Suprapubic skin (tissue), 4 donors: ENCODE measurements at regions not wholly inside any gene's neighbourhood (a gene's known extent, or its start where the extent isn't known, plus 50 kb on each side); places are given as distances from the start of the nearest gene placed in this dataset.

Experiments
- DNase-seq, 2 donors: peaks; one replicate each; pipeline ENCODE4 v3.0.0-alpha.2; 2019; ENCODE audit warnings: low spot score in 2 of 2
- H3K27ac ChIP-seq: fragments of 200-600 bp; sonication (generic); one replicate; pipeline ENCODE4 v1.5.1; 2019
- H3K27me3 ChIP-seq: fragments of 200-600 bp; sonication (generic); one replicate; pipeline ENCODE4 v1.5.1; 2019
- H3K36me3 ChIP-seq: fragments of 200-600 bp; sonication (generic); one replicate; pipeline ENCODE4 v1.5.1; 2019
- H3K4me1 ChIP-seq: fragments of 200-600 bp; sonication (generic); one replicate; pipeline ENCODE4 v1.5.1; 2019
- H3K4me3 ChIP-seq: fragments of 200-600 bp; sonication (generic); one replicate; pipeline ENCODE4 v1.5.1; 2019; ENCODE audit warnings: mild to moderate bottlenecking
- H3K9me3 ChIP-seq: fragments of 200-600 bp; sonication (generic); one replicate; pipeline ENCODE4 v1.5.1; 2019
- CTCF ChIP-seq, 2 donors: fragments of 200-600 bp in 1 of 2; fragments of 450-650 bp in 1 of 2; sonication (generic) in 1 of 2; IDR thresholded peaks; one replicate each; pipeline ENCODE4 v1.5.1; 2016 to 2019; ENCODE audit warnings: antibody characterized with exemption in 2 of 2, mild to moderate bottlenecking in 1 of 2, moderate library complexity in 1 of 2
- EP300 ChIP-seq: sonication (generic); formaldehyde crosslinking; IDR thresholded peaks from one replicate; pipeline ENCODE4 v1.6.1; 2017; ENCODE audit warnings: antibody characterized with exemption
- POLR2A ChIP-seq, 2 donors: fragments of 450-650 bp; IDR thresholded peaks; one replicate each; pipeline ENCODE4 v1.6.1; 2017; ENCODE audit warnings: antibody characterized with exemption in 2 of 2, mild to moderate bottlenecking in 2 of 2, moderate library complexity in 2 of 2
- POLR2AphosphoS5 ChIP-seq, 3 donors: sonication (generic); formaldehyde crosslinking; IDR thresholded peaks; one replicate each; pipeline ENCODE4 v1.6.1; 2017; ENCODE audit warnings: antibody characterized with exemption in 3 of 3
- WGBS: methylation state at CpG from one replicate; pipeline ENCODE4 v1.1.5; 2018; 5-methylcytosine and 5-hydroxymethylcytosine counted together

GRCh38 chr7:153052206-153052605 lies 292.7 kb downstream of the ACTR3B start:
- no peak for DNase-seq
- H3K27me3 ChIP-seq, result no peaks in the 10 kb centered on the region
- no peaks in the 10 kb centered on the region for H3K36me3 ChIP-seq
- H3K27ac ChIP-seq, result no peak overlapping the region
- no peak overlapping the region for H3K4me3 ChIP-seq
- H3K4me1 ChIP-seq, result no peaks in the 10 kb centered on the region
- TF ChIP-seq CTCF (IDR thresholded peaks at IDR 0.05) (no peak), EP300 (no peak), POLR2AphosphoS5 (IDR thresholded peaks at IDR 0.05) (no peak), POLR2A (IDR thresholded peaks at IDR 0.05) (no peak)
- 69% methylated on average over 5 of the region's 5 CpGs for WGBS
- H3K9me3 ChIP-seq, result no peaks in the 10 kb centered on the region

- H3K27ac ChIP-seq, result no peak overlapping the region
- 61% methylated on average over 10 of the region's 13 CpGs for WGBS
- no peak for TF ChIP-seq POLR2A (IDR thresholded peaks at IDR 0.05)
- no peak for TF ChIP-seq POLR2AphosphoS5 (IDR thresholded peaks at IDR 0.05)
- no peak for TF ChIP-seq EP300
- TF ChIP-seq CTCF (IDR thresholded peaks at IDR 0.05), result no peak
- no peaks in the 10 kb centered on the region for H3K9me3 ChIP-seq
- H3K4me1 ChIP-seq, result no peaks in the 10 kb centered on the region
- no peaks in the 10 kb centered on the region for H3K36me3 ChIP-seq
- H3K4me3 ChIP-seq, result no peak overlapping the region
- H3K27me3 ChIP-seq, result no peaks in the 10 kb centered on the region
- DNase-seq, result no peak
Measured at GRCh38 chr7:153061910-153062528, 302.5 kb downstream of the ACTR3B start.

GRCh38 chr7:153065051-153065450 lies 305.5 kb downstream of the ACTR3B start:
- WGBS, result 20% methylated on average over 1 of the region's 1 CpG
- DNase-seq, result no peak
- H3K27ac ChIP-seq, result no peak overlapping the region
- no peak overlapping the region for H3K4me3 ChIP-seq
- H3K36me3 ChIP-seq, result no peaks in the 10 kb centered on the region
- TF ChIP-seq POLR2AphosphoS5 (IDR thresholded peaks at IDR 0.05) (no peak), POLR2A (IDR thresholded peaks at IDR 0.05) (no peak), EP300 (no peak), CTCF (IDR thresholded peaks at IDR 0.05) (no peak)
- no peaks in the 10 kb centered on the region for H3K4me1 ChIP-seq
- H3K27me3 ChIP-seq, result no peaks in the 10 kb centered on the region
- H3K9me3 ChIP-seq, result no peaks in the 10 kb centered on the region

GRCh38 chr7:153066711-153067110 lies 307.2 kb downstream of the ACTR3B start:
- H3K27ac ChIP-seq, result no peak overlapping the region

GRCh38 chr7:153070141-153070540 lies 310.6 kb downstream of the ACTR3B start:
- Histone ChIP-seq H3K27ac (no peak overlapping the region), H3K4me3 (no peak overlapping the region), H3K9me3 (no peaks in the 10 kb centered on the region), H3K27me3 (no peaks in the 10 kb centered on the region), H3K36me3 (no peaks in the 10 kb centered on the region), H3K4me1 (no peaks in the 10 kb centered on the region)
- DNase-seq, result no peak
- TF ChIP-seq POLR2A (IDR thresholded peaks at IDR 0.05) (no peak), EP300 (no peak), CTCF (IDR thresholded peaks at IDR 0.05) (no peak), POLR2AphosphoS5 (IDR thresholded peaks at IDR 0.05) (no peak)

More at GRCh38 chr7:153066711-153067110, 307.2 kb downstream of the ACTR3B start:
- H3K4me3 ChIP-seq, result no peak overlapping the region
- WGBS, result 88% methylated on average over 5 of the region's 5 CpGs
- TF ChIP-seq CTCF (IDR thresholded peaks at IDR 0.05) (no peak), POLR2A (IDR thresholded peaks at IDR 0.05) (no peak), POLR2AphosphoS5 (IDR thresholded peaks at IDR 0.05) (no peak), EP300 (no peak)
- H3K4me1 ChIP-seq, result no peaks in the 10 kb centered on the region
- no peaks in the 10 kb centered on the region for H3K27me3 ChIP-seq
- no peaks in the 10 kb centered on the region for H3K9me3 ChIP-seq
- H3K36me3 ChIP-seq, result no peaks in the 10 kb centered on the region
- no peak for DNase-seq
